GM19397 (cell line): ENCODE measurements at regions not wholly inside any gene's neighbourhood (a gene's known extent, or its start where the extent isn't known, plus 50 kb on each side); places are given as distances from the start of the nearest gene placed in this dataset.

ENCODE experiments used
- ATAC-seq: cut with Tn5 transposase; IDR thresholded peaks from one replicate; pipeline ENCODE4 v1.9.1; 2021; ENCODE audit warnings: mild to moderate bottlenecking, moderate library complexity; ENCODE audit not compliant: unreplicated experiment

DNA sequence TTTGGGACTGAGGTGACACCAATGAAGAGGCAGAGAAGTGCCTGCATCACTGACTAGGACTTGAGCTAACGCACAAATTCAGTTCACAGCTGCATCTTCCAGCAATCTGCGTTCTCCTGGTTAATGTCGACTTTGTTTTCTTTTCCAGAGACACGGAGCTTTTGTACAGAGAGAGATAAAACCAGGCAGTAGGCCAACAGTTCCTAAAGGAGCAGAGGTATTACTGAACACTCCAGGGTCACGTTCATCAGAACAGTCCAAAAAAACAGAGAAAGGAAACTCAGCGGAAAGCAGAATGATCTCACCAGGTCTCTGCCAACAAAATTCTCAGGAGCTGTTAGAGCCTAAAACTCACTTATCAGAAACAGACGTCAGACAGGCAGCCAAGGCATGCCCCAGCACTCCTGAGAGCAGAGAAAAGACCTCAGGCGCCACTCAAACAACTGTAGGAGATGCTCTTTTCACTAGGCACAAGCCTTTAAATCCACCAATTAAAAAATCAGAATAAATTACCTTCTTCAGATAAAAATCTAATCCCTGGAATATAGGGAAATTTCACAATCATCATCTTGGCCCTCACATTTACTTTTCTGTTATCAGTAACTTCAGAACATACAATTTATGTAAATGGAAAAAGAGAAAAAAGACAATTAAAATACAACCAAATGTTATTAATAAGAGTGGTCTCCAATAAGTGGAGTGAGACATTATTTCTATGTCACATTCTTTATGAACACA lies 95.9 kb upstream of the SPTBN1 start:
- no peak for ATAC-seq

DNA sequence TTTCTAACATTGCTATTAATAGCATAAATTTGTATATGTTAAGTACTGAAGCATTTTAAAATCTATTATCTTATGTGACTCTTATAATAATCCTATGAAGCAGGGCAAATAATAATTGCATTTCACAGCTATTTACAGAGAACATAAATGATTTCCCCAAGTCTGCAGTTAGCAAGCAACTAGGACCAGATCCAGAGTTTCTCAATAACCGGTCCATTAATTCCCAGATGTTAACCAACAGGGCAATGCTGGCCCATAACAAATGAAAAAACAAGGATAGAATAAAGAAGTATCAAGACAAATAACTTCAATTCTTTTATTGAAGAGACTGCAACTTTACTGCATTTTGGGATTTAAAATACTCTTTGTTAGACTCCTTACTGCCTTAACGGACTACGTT lies 91.7 kb upstream of the SPTBN1 start:
- ATAC-seq = no peak

DNA sequence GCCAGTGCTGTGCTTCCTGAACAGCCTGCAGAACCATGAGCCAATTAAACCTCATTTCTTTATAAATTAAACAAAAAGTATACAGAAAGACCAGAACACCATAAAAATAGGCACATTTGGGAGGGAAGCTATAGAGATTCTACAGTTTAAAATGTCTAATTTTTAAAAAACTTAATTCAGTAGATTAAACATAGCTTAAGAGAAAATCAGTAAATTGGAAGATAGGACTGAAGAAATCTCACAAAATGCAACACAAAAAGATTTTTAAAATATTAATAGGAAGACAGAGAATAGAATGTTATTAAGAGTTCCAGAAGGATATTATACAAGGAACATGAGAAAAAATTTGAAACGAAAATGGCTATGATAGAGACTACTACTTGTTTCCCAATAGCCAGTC lies 90.5 kb upstream of the SPTBN1 start:
- no peak for ATAC-seq

DNA sequence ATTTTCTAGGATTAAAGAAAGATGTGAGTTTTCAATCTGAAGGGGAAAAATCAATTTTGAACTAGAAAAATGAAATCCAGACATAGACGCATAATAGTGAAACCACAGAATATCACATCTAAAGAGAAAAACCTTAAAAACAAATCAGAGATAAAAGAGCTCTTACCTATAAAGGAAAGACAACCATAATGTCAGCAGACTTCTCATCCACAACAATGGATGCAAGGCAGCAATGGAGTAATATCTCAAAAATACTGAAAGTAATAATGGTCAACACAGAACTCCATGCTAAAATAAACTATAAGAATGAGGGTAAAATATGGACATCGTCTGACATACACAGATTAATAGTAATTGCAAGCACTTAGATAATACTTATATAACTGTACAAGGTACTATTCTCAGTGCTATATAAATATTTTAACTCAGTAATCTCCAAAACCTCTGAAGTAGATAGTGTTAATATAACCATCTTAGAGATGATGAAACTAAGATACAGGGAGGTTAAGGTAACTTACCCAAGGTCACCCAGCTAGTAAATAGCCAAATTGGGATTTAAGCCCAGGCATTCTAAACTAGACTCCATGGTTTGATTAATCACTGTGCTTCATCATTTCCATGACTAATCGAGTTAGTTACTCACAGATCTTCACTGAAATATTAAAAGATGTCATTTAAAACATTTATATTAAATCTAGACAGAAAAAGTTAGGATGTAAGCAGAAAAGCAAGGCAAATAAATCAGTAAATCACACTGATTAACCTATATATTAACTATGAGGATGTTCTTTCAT lies 89.4 kb upstream of the SPTBN1 start:
- ATAC-seq = no peak

DNA sequence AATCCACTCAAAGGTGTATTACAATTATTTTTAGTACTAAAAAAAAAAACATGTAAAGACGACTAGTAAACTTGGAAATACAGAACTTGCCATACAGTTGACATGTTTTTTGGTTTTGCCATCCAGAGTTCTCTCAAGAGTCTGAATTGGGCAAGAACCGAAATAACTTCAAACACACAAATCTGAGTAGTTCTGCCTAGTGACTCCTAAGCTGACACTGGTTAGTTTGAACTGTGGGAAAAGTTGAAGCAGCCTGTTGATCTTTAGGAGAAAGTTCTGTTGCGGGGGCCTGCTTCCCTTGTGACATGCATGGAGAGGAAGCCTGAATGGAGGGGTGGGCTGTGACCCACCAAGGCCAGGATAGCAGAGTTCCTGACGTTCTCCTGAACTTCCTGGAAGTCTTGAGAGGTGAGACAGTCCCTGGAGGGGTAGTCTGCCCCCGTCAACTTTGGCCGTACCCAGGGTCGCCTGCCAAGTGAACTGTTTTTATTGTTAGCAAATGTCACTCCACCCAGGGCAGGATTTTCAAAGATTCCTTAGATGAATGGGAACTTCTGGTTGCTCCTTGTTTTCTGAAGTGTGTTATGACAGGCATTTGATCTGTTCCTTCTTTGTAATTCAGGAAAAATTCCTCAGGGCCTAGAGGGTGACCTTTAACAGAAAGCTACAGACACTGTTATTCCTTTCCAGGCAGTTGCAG lies 85.6 kb upstream of the SPTBN1 start:
- ATAC-seq = no peak

DNA sequence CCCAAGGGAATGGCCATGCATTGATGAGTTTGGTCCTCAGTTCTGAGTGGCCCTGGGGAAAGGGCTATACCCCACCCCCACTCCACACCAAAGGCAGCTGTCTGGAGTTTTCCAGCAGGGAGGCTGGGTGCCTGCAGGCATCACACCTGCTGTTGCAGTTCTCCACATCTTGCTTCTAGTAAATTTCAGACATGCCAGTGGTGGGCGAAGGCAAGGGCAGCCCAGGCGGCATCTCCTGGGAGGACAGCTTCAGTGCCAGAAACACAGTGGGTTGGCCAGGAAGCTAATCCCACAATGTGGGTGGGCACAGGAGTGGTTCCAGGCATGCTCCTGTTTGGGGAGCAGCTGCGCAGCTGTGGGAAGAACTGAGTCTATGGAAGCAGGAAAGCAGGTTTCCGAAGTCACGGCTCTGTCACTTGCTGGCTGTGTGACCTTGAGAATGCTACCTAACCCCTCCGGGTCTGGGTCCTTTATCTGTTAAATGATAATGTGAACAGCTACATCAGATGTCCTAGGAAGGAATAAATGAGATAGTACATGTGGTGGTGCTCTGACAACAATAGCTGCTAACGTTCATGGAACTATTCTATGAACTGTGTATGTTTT lies 84.6 kb upstream of the SPTBN1 start:
- ATAC-seq = no peak

DNA sequence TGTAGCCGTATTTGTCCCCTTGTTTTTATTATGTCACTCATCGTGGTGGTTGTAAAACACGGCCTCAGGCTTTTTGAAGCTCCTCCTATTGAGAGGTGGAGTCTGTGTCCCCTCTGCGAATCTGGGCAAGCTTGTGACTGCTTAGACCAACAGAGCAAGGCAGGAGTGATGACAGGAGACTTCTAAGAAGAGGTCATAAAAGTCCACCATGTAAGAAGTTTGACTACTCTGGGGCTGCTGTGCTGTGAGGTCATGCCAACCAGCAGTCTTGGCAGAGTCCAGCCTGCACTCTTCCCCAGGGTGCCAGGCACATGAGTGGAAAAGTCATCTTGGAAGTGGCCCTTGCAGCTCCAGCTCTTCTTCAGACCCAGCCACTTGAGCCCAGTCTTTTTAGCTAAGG lies 83.8 kb upstream of the SPTBN1 start:
- no peak for ATAC-seq

DNA sequence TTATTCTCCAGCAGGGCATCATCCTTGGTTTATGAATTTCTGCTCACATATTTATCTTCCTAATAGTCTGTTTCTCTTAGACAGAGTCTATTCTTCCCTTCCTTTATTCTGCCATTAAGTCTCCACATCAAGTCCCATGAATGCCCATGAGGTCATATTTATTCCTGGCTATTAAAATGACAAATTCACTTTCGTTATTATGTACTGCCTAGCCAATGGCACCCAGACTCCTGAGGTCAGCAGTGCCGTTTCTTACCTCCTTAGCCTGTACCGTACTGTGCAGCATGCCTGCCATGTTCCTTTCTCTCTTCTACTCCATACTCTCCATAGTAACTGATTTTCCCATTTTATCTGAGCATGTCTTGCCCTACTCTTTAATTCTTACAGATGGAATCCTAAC lies 82.3 kb upstream of the SPTBN1 start:
- ATAC-seq = no peak

DNA sequence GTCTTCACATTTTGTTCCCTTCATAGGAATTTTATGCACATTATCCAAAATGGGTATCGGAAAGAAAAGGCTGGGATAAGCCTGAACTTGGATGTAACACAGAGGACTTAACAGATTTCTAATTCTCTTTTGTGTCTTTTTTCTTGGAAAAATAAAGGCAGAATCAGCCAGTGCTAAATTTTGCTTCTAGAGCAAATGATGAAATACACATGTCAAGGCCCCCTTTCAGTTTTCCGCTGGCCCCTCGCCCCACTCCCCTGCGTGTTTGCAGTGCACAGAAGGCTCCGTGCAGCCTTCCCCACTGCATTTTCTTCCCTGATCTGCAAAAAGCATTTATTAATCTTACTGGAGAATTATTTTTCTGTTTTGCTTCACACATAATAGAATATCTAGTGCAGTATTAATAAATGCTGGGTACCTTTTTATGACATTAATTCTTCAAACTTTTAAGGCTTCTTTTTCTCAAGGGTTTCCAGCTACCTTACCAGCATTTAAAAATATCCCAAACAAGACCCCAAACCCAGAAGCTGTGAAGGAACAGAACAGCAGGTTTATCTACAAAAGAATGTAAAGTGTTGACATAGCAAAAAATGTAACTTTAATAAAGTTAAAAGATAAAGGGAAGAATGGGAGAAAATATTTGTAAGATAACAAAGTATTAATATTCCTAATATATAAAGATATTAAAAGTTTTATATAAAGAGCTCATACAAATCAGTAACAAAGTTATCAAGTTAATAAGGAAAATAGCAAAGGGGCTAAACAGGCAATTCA lies 81.3 kb upstream of the SPTBN1 start:
- no peak for ATAC-seq

- ATAC-seq = no peak
Measured at GRCh38 chr2:54377451-54377850, 78.7 kb upstream of the SPTBN1 start.

DNA sequence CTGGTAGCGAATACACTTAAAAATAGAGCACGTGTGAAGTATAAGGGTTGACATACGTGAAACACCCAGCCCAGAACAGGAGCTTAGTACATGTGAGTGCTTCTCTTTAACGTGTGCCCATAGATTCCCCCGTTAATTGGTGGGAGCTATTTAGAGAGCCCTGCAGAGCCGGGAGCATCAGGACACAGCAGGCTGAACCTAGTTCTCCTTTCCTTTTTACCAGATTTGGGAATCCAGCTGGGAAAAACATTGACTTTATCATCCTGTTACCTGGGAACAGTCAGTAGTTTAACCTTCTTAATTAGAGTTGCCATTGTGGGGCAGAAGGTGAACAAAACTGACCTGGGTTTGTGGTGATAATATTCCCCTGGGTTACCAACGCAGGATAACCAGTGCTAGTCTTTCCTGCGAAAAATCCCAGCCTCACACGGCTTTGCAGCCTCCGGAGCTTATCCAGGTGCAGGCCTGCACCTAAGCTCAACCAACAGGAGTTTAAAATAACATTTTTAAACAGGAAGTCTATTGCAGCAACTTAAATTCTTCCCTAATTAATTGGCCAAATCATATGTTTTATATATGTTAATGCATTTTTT lies 78.1 kb upstream of the SPTBN1 start:
- ATAC-seq = no peak

DNA sequence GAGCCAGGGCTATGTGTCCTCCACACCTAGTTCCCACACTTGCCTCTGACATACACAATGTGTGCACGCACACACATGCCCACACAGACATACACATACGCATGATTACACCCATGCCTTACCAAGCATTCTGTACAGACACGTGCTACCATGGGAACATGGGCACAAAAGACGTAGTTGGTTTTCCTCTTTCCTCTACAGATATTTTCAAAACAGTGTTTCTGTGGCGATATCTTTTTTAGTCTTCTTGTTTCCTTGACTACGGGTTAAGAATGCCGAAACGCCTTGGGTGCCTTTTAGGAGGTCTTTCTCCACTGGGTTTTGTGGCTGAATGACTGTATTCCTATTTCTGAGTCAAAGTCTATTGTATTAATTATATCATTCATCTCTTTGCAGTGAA lies 75.5 kb upstream of the SPTBN1 start:
- no peak for ATAC-seq

GRCh38 chr2:54381293-54381692 lies 74.8 kb upstream of the SPTBN1 start:
- no peak for ATAC-seq

DNA sequence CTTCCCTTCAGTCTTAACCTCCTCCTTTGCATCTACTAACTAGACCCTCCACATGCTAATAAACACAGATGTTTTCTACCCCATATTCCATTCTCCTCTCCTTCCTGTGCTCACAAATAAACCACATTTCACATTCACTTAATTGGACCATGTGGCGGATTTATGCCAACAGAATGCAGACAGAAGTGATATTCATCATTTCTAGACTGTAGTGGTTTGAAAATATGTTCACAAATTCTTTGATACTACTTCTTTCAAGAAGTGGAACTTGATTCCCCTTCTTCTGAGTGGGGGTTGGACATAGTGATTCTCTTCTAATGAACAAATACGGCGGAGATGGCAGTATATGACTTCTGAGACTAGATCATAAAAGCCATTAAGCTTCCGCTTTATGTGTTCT lies 73.5 kb upstream of the SPTBN1 start:
- no peak for ATAC-seq

DNA sequence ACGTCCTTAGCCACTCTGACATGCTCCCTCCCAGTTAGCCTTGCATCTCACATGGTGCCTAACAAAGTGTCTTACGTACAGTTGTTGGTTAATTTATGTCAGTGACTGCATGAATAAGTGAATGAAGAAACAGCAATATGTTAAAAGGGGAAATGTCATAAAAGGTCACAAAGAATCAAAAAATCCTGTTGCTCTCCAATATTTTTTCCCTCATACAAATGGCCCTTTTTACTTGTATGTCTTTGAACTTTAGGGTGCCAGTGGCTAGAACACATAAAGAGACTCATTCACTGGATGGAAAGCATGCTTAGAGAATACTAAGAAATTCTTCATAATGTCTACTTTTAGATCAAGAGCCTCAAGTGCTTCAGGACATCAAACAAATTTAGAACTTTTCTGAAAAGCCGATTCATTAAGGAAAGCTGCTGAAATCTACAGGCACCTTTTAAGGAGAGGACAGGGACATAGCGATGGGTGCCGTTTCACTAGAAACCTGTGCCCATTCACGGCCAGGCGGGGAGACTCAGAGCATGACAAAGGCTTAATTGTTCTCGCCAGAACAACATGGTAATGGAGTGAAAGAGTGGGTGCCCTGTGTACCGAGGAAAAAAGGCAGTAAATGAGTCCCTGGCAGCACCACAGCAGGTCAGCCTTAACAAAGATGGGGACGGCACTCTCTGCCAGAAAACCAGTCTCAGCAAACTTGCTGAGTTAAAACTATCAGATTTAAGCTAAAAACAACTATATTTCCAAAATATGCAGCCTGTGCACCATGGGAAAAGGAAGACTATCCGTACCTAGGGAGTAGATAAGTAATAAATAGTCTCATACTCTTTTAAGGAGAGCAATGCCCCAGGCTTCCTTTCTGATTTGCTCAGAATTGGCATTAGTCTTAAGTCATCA lies 71.6 kb upstream of the SPTBN1 start:
- ATAC-seq = no peak

GRCh38 chr2:54385271-54385670 lies 70.9 kb upstream of the SPTBN1 start:
- no peak for ATAC-seq

DNA sequence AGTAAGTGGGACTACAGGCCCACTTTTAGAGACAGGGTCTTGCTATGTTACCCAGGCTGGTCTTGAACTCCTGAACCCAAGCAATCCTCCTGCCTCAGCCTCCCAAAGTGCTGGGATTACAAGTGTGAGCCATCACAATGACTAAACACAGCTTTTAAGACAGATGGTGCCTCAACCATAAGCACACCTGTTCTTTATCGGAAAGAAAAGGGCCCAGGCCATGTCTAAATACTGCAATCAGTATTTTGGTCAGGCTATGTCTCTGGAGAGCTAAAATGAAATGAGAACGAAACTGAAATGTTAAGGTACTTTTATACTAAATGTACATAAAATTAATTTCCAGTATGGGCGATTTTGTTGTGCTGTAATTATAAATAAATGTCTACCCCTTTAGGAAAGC lies 69.5 kb upstream of the SPTBN1 start:
- ATAC-seq = no peak

- ATAC-seq = no peak
Measured at GRCh38 chr2:54387059-54387991, 68.8 kb upstream of the SPTBN1 start.
